Ishikawa (cell line): ENCODE measurements at regions not wholly inside any gene's neighbourhood (a gene's known extent, or its start where the extent isn't known, plus 50 kb on each side); places are given as distances from the start of the nearest gene placed in this dataset.

Experiments used
- CEBPB ChIP-seq: IDR thresholded peaks from 2 replicates; pipeline ENCODE4 v1.6.1; 2012
- CREB1 ChIP-seq: IDR thresholded peaks from 2 replicates; pipeline ENCODE4 v1.6.1; 2012; ENCODE audit warnings: low read depth
- EGR1 ChIP-seq: IDR thresholded peaks from 2 replicates; pipeline ENCODE4 v1.6.1; 2012
- EP300 ChIP-seq: IDR thresholded peaks from 2 replicates; pipeline ENCODE4 v1.6.1; 2012; ENCODE audit warnings: borderline replicate concordance
- FOXM1 ChIP-seq: IDR thresholded peaks from 2 replicates; pipeline ENCODE4 v1.6.1; 2012; ENCODE audit warnings: low read depth, borderline replicate concordance
- MAX ChIP-seq: IDR thresholded peaks from 2 replicates; pipeline ENCODE4 v1.6.1; 2012
- NFIC ChIP-seq: IDR thresholded peaks from 2 replicates; pipeline ENCODE4 v1.6.1; 2012
- RAD21 ChIP-seq: IDR thresholded peaks from 2 replicates; pipeline ENCODE4 v1.6.1; 2012; ENCODE audit warnings: low read depth
- REST ChIP-seq: IDR thresholded peaks from 2 replicates; pipeline ENCODE4 v1.6.1; 2012; ENCODE audit warnings: low read depth, mild to moderate bottlenecking
- TAF1 ChIP-seq: IDR thresholded peaks from 2 replicates; pipeline ENCODE4 v1.6.1; 2012; ENCODE audit warnings: low read depth, mild to moderate bottlenecking
- TCF12 ChIP-seq: IDR thresholded peaks from 2 replicates; pipeline ENCODE4 v1.6.1; 2012; ENCODE audit warnings: low read depth
- TEAD4 ChIP-seq: IDR thresholded peaks from 2 replicates; pipeline ENCODE4 v1.6.1; 2012
- USF1 ChIP-seq: IDR thresholded peaks from 2 replicates; pipeline ENCODE4 v1.6.1; 2012
- YY1 ChIP-seq: IDR thresholded peaks from 2 replicates; pipeline ENCODE4 v1.6.1; 2012; ENCODE audit warnings: low read depth
- ZBTB7A ChIP-seq: IDR thresholded peaks from 2 replicates; pipeline ENCODE4 v1.6.1; 2012; ENCODE audit warnings: low read depth

- TF ChIP-seq TAF1, result no peak
- TF ChIP-seq FOXM1, result no peak
- no peak for TF ChIP-seq TEAD4
- TF ChIP-seq RAD21, result no peak
- TF ChIP-seq MAX, result no peak
- TF ChIP-seq CREB1, result no peak
- no peak for TF ChIP-seq YY1
- no peak for TF ChIP-seq REST
- TF ChIP-seq CEBPB, result no peak
- no peak for TF ChIP-seq EP300
- no peak for TF ChIP-seq TCF12
- TF ChIP-seq USF1, result no peak
- TF ChIP-seq EGR1, result no peak
- no peak for TF ChIP-seq NFIC
- no peak for TF ChIP-seq ZBTB7A
Observed at GRCh38 chrX:45506149-45506730, 305.6 kb upstream of the DIPK2B start.

- TF ChIP-seq EGR1, result no peak
Observed at GRCh38 chrX:45505214-45505613, 304.5 kb upstream of the DIPK2B start.

GRCh38 chrX:45502396-45502795 lies 301.7 kb upstream of the DIPK2B start:
- TF ChIP-seq ZBTB7A, result no peak

- TF ChIP-seq YY1, result no peak
- no peak for TF ChIP-seq NFIC
- no peak for TF ChIP-seq EGR1
- no peak for TF ChIP-seq CEBPB
- no peak for TF ChIP-seq FOXM1
- TF ChIP-seq REST, result no peak
- no peak for TF ChIP-seq TCF12
- TF ChIP-seq USF1, result no peak
- no peak for TF ChIP-seq CREB1
- no peak for TF ChIP-seq EP300
- TF ChIP-seq TAF1, result no peak
Observed at GRCh38 chrX:45497290-45497689, 296.6 kb upstream of the DIPK2B start.

- TF ChIP-seq MAX (no peak), USF1 (no peak), CEBPB (no peak), ZBTB7A (no peak), CREB1 (no peak), RAD21 (no peak)
Observed at GRCh38 chrX:45485719-45486118, 285.0 kb upstream of the DIPK2B start.

GRCh38 chrX:45479835-45480422 lies 279.3 kb upstream of the DIPK2B start:
- no peak for TF ChIP-seq CEBPB
- 0 out of 2 replicates have a peak, but pooled peaks have one; percentile 37 for TF ChIP-seq EP300
- no peak for TF ChIP-seq REST
